Astrocyte of the hippocampus (primary cell): ENCODE measurements at regions not wholly inside any gene's neighbourhood (a gene's known extent, or its start where the extent isn't known, plus 50 kb on each side); places are given as distances from the start of the nearest gene placed in this dataset.

Experiments
- DNase-seq: peaks from one replicate; pipeline ENCODE4 v3.0.0; 2011; ENCODE audit warnings: low read depth, low spot score

DNA sequence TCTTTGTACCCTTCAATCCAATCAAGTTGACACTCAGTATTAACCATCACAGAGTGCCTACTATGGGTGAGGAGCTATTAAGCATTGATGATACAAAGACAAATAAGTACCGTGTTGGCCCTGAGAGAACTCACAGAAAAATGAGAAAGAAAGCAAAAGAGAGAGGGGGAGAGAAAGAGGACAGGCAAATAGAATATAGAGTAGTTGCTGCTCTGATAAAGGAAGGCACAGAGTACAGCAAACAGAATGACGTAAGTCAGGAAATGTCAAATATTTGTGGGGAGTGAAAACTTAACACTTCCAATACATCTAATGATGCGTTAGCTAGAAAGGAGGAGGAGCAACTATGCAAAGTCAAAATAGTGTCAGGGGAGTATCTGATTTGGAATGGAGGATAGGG, 320.6 kb upstream of the KCNH8 start:
- no peak for DNase-seq

DNA sequence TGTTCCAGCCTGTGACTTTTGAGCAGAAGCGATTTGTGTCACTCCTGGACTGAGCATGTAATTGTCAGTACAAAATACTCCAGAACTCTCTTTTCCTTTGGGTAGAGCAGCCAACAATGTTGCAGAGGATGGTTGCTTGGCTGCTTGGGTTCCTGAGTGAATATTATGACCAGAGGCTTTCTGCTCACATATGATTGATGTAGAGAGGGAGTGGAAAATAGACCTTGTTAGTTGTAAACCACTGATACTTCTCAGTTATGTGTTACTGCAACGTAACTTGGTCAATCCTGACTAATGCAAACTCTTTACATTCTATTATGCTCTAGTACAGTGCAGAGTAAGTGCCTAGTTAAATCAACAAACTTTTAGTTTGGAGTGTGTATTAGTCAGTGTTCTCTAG, 322.6 kb upstream of the KCNH8 start:
- DNase-seq: no peak

DNA sequence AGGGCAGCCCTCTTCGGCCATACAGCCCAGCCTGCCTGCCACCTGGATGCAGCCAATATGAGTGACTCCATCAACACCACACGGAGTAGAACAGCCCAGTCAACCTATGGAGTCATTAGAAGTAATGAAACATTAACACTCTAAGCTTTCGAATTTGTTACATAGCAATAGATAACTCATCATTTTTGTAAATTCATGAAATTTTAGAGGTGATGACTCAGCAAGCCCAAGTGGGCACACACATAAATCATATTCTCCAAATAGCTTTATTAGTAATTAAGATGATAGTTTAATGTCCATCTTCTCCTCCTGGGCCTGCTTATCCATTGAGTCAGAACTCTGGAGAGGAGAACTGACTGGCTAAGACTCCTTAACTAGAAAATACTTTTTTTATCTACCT, 335.0 kb upstream of the KCNH8 start:
- no peak for DNase-seq

DNA sequence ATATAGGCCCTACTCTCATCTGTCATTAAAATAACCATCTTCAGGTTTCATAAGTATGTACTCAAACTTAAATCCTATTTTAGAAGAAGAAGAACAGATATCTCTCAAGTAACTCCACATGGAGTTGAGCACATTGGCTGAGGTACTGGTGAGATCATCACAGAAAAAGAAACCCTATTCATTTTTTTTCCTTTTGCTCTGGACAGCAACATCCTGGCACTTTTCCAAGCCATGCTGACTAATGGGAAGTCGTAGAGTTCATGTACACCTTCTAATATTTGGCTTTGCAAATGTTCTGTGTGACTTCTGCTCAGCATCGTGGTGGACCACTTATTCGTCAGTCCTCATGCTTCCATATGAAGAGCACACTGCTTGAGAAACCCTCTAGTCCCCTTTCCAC, 336.0 kb upstream of the KCNH8 start:
- peak; percentile 62 for DNase-seq

DNA sequence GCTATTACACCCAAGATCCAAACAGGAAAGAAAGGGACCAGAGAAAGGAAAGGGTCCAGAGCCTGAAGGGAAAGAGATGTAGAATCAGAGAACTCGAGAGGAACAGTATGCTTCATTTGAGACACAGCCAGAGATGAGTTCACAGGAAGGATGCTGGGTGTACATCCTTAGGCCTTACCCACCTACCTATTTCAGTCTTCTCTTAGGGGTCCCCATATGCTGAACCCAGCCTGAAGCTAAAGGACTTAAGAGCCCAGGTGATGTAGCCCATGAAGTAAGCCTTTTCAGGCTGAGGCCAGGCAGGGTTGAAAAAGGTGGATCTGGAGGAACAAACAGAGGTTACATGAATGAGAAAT, 338.0 kb upstream of the KCNH8 start:
- no peak for DNase-seq

DNA sequence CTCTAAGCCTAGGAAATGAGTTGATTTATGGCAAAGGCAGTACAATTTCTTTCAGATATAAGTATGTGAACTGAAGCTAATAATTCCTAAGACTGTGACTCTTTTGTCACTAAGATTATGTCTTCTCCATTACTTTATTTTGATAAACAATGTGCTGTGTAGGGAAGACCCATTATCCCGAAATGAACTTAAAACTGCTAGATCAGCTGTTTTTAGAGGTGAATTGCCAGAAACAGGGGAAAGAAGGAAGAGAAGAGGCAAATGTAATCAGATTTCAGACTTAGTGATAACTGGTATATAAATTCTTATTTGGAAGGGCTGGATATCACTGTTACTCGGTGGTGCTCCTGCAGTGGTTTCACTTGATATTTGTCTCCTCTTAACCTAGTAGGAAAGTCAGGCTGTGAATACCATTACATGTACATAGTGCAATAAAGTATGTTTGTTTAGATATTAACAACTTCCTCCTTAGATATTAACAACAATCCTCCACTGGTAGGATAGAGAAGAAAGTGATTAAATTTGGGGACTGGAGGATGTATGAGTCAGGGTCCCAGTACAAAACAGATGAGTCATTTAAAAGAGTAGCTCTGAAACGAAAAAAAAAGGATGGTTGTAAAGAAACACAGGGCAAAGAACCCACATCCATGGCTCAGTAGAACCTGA, 338.5 kb upstream of the KCNH8 start:
- no peak for DNase-seq

DNA sequence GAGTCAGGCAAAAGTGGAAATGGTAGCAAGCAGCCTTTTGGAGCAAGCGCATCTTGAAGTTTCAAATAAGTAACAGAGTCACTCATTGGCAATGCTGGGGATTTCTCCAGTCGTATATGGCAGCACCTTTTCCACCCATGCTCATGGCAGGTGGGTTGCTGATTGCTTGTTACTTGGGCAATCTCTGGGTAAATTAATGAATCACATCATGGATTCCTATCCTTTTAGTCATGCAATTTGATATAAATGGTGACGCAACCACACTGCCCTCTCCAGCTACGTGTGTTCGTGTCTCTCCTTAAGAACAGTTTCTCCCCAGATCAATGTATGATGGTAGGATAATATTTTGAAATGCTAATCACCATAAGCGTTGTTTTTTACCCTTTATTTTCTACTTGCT, 339.9 kb upstream of the KCNH8 start:
- DNase-seq: no peak

DNA sequence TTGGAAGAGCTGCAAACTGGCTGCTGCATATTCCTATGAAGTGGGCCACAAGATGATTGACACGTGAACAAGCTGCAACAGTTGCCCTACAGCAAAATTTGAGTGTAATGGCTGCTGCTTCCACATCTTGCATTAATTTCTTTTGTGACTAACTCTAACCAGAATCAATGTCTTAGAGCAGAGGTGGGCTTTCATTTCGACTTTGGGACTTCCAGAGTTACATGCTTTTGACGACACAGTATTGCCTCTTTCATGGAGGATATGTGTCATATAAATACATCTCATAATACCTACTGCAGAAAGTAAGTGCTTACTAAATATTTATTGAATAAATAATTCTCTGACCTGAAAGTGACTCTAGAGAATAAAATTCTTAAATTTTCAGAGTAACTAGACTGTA, 340.7 kb upstream of the KCNH8 start:
- DNase-seq: no peak

DNA sequence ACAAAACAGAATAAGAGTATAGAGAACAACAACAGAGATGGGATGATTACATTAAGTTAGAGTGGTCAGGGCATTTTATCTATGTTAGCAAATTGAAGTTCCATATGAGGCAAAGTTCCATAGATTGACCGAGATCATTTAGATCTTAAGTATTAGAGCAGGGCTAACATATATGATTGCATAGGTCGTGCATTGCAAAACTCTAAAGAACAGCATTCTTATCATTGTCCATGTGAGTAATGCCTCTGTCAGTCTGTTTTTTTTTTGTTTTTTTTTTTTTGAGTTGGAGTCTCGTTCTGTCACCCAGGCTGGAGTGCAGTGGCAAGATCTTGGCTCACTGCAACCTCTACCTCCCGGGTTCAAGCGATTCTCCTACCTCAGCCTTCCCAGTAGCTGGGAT, 341.7 kb upstream of the KCNH8 start:
- no peak for DNase-seq

DNA sequence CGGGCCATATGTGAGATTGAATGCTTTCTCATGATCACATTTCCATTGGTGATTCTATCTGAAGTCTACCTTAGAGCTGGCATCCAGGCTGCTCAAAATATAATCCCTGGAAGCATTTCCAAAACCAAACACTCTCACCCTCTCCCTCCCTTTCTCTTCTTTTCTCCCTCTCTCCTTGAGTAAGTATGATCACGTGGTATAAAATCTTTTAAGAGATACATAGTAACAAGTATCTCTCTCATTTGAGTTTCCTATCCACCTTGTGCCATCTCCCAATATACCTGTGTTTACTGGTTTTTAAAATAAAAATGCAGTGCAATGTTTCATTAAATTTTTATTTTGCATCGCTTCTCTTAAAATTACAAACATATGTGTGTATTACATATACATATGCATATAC, 350.9 kb upstream of the KCNH8 start:
- no peak for DNase-seq

DNA sequence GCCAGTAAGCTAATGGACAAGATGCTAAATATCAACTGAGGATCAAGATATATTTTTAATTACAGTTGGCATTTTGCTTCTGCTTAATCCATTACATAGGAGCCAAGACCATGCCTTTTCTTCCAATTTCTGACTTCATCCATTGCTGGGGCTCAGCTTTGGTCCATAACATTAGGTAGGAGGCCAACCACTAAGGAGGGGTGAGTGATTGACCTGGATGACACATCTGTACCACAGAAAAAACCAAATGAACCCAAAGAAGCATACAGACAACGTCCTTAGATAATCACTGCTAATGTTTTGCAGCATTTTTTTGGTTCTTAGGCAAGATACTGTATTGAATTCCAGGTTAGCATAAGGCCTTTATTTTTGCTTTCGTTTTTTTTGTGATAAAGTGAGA, 353.2 kb upstream of the KCNH8 start:
- no peak for DNase-seq

DNA sequence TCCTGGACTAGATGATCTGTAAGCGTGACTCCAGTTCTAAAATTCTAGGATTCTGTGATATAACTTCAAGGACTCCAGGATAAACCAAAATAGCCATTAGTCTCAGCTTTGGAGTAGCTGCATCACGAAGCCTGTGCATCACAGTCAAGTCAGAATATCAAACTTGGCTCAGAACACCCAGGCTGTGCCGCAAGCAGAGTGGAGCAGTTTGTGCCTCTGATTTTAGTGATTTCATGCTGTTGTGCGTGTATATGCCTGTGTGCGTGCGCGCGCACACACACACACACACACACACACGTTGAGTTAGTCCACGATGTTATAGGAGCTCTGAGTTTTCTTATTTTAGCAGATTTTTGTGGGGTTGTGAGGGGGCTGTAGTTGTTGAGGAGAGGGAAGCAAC, 356.6 kb upstream of the KCNH8 start:
- no peak for DNase-seq

DNA sequence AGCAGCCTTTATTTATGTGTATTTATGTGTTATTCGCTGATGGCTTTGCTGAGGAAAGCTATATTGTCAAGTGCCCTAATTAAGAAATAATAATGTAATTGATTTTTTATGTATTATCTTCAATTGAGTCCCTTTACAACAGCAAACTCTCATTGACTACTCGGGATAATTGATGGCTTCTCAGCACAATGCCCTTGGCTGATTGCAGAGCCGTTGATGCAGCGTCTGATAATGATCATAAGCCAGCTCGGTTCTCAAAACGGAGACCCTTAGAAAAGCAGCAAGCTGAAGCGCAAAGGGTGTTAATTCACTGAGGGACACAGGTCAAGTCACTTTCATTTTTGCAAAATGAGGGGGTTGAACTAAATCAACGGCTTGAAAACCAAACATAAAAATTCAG, 357.1 kb upstream of the KCNH8 start:
- no peak for DNase-seq

DNA sequence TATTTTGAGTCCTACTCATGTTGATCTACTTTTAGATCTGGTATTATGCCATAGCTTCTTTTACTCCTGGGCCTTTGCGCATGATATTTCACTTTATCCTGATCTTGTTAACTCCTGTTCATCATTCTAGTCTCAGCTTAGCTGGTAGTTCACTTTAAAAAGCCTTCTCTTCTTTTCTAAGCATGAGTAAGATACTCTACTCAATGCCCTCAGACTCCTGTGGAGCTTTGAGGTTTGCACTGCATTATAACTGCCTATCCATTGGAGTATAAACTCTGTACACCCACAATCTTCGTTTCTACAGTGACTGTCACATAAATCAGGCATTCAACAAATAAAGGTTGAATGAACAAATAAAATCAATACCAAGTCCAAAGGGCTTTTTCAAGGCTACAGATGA, 357.9 kb upstream of the KCNH8 start:
- DNase-seq: no peak

DNA sequence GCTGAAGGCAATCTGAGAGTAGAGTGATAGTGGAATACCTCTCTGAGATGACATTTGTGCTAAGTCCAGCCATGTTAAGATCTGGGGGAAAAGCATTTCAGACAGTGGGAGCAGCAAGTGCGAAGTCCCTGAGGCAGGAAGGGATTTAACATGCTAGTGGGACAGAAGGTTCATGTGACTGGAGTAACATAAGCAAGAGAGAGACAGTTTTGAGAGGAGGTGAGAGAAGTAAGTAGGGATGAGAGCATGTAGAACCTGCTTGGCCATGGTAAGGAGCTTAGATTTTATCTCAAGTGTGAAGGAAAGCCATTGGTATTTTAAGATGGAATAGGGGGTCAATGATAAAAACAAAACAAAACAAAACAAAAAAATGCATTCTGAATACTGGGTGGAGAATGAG, 358.6 kb upstream of the KCNH8 start:
- DNase-seq: no peak

DNA sequence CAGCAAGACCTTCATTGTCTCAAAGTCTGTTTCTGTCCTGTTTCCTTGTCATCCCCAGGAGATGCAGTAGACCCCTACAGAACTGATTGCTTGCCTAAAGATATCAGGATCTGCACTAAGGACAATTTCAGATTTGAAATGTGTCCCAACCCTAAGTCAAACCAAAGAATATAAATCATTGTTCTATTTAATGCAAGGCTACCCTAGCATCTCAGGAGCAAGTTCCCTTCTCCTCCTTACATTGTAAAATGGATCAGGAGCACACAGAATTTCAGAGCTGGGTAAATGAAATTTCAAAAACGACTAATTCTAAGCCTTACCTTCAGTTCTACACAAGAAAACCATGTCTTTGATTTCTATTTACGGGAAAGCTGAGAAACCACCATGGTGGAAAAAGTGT, 360.9 kb upstream of the KCNH8 start:
- no peak for DNase-seq

DNA sequence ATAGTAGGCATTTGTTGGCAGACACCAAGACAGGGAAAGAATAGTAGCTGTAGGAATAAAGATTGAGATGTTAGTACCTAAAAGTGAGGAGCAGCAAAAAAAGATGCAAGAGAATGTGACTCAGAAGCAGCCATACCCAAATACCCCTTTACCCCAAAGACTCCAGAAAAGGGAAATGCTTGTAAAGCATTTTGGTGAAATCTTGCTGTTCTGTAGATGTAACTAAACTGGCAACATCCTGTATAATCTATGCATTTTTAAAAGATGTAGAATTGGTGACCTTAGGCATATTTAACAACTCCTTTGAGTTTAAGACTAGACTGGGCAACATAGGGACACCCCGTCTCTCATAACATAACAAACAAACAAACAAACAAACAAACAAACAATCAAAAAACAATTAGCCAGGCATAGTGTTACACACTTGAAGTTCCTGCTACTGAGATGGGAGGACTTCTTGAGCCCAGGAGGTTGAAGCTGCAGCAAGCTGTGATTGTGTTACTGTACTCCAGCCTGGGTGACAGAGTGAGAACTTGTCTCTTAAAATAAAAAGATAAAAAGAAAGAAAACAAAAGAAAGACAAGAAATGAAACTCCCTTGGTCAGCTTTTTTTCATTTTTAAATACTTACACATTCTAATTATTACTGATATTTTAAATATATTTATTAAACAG, 361.5 kb upstream of the KCNH8 start:
- no peak for DNase-seq

DNA sequence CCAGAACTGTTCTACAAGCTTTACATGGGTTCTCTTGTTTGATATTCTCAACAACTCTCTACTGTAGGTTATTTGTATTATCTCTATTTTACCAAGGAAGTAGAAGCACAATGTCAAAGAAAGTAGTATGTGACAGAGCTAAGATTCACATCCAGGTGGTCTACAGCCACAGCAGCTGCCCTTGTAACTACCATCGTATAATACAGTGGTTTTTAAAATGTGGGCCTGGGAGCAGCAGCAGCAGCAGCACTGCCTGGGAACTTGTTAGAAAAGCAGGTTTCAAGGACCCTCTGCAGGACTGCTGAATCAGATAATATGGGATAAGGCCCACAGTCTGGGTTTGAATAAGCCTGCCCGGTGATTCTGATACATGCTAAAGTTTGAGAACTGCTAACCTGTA, 357.1 kb upstream of the SATB1 start:
- DNase-seq: no peak

DNA sequence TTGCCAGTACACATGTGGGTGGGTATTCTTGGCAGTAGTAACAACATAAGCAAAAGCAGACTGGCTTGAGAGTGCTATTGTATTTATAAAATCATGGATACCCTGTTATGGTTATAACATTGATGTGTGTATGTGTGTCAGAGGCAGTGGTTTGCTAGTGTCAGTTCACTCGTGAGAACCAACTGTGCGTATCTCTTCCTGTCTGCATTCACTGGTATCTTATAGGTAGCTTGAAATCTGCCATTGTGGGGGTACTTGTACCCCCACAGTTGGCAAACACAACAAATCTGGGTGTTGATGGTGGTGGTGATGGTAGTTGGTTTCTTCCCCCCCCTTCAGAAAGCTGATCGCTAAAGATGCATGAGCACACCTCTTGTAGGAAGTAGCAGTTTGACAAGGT, 355.8 kb upstream of the SATB1 start:
- DNase-seq: no peak

DNA sequence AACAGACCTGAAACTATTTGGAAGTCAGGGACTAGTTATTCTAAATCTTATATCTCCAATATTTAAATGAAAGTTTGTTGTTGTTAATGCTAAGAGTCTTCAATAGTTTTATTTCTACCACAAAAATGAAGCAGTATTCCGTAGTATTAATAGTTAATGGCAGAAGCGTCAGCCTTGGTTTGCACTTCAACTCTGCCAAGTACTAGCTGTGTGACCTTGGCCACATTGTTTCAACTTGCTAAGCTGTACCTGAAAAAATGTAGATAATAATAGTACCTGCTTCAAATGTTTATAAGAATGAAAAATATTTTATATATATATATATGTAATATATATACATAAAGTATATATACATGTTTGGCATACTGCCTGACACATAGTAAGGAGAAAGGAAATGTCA, 354.6 kb upstream of the SATB1 start:
- DNase-seq: no peak

DNA sequence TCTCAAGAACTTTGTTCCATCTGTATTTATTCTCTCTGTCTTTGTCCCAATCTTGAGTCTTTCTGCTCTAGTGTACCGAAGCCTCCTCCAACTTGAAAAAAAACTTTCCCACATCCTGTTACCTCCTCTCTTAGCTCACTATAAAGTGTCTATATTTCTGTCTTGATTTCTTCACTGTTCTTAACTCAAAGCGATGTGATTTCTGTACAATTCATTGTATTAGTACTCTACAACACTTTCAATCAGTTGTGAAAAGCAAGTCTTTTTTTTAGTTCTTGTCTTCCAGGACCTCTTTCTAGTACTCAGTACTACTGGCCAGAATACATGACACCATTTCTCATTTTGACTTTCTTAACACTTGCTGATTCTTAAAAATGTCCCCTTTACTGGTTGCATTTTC, 353.5 kb upstream of the SATB1 start:
- DNase-seq: no peak

DNA sequence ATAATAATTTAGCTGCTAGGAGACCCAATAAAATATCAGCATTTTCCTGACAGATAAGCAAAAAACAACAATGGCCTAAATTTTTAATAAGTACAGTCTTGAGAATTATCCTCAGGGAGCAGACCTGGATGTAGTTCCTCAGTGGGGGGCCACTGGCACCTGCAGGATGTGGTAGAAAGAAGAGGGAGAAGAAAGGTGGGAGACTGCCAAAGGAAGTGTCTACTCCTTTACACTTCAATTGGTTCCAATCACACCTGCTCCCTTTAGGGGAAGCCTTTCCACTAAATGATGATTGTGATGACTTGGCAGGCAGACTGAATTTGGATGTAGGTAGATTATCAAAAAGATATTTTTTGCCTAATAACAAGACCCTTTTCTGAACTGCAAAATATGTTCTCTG, 353.0 kb upstream of the SATB1 start:
- DNase-seq: no peak

DNA sequence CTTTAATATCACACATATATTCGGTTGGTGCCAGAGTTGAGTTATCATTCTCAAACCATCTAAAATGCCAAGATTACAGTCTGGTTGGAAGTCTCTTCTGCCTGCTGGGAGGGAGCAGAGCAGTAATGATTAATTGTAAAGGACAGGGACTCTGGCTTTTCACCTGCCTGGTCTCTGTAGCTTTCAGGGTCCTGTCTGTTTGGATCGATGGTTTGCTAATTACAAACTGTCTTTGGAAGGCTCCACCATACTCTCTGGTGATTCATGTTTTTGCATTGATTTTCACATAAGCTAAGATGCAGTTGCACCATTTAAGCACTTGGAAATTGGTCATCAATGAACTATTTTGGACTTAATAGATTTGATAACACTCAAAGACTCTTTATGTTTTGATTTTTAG, 350.4 kb upstream of the SATB1 start:
- DNase-seq: no peak
